ENCODE measurements at regions not wholly inside any gene's neighbourhood (a gene's known extent, or its start where the extent isn't known, plus 50 kb on each side); places are given as distances from the start of the nearest gene placed in this dataset.
"Not testable (repeated sequence)": the region's sequence is repeated elsewhere in the genome, so short reads cannot be mapped to it uniquely, and the experiment has no call there.

DNA sequence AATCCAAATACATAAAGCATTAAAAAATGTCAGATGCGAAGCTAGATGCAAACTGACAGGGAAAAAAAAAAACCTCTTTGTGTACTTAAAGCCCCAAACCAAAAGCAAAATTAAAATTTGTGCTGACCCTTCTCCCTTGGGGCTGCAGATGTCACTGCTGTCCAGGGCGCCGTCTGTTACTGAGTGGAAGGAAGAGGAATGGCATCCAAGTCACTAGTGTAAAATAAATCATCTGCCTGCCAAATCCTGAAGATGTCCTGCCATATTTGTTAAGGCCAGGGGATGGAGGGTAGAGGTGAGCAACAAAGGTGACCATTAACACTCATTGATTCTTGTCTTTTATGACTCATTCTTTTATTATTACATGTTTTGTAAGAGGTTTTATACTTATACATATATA lies 126.6 kb upstream of the ERV3-1 start:
- intact Hi-C loops (cut with micrococcal nuclease); H3K4me1 Mint-ChIP-seq (ENCODE audit: low read depth); H3K36me3 Mint-ChIP-seq (ENCODE audit: low read depth); DNase-seq (ENCODE audit: low spot score); H3K27me3 Mint-ChIP-seq (ENCODE audit: low read depth); H3K27ac Mint-ChIP-seq; H3K4me3 Mint-ChIP-seq (ENCODE audit: low read depth); H3K9me3 Mint-ChIP-seq: not testable (repeated sequence)

DNA sequence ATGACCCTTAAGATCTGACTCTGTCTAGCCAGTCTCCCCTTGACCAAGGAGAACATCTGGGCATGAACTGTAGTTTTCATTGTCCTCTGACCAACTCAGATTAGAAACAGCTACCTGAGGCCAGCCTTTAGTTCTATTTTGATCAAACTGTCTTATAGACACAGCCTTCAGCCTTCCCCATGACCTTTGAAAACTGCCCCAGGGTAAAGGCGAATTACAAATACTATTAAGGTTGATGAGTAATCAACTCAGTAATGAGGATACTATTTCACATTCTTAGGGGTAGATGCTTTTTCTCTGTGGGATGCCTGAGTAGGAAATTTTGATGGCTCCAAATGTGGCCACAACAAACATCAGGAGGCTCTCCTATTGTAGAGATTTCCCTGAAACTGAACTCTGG lies 125.8 kb upstream of the ERV3-1 start:
- DNase-seq (ENCODE audit: low spot score); H3K9me3 Mint-ChIP-seq; H3K4me1 Mint-ChIP-seq (ENCODE audit: low read depth); H3K4me3 Mint-ChIP-seq (ENCODE audit: low read depth); H3K36me3 Mint-ChIP-seq (ENCODE audit: low read depth); intact Hi-C loops (cut with micrococcal nuclease); H3K27ac Mint-ChIP-seq; H3K27me3 Mint-ChIP-seq (ENCODE audit: low read depth): not testable (repeated sequence)

DNA sequence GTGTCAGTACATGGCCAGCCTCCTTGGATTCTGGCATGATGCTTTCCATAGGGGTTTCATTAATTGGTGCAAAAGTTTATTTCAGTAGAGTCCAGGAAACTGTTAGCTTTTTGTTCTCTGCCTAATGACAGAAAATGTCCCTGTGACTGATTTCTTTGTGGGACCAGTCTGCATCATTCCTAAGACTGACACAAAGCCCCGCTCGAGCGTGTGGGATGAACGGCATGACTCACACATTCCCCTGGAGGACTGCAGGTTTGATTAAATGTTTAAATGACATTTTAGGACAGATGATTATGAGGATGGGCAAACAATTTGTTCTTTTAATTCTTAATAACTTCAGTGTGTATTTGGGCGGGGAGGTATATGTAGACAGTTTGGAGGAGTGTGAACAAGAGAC lies 120.9 kb upstream of the ERV3-1 start:
- H3K36me3 Mint-ChIP-seq (ENCODE audit: low read depth); DNase-seq (ENCODE audit: low spot score); H3K9me3 Mint-ChIP-seq; H3K4me1 Mint-ChIP-seq (ENCODE audit: low read depth); H3K27me3 Mint-ChIP-seq (ENCODE audit: low read depth); H3K4me3 Mint-ChIP-seq (ENCODE audit: low read depth); intact Hi-C loops (cut with micrococcal nuclease); H3K27ac Mint-ChIP-seq: not testable (repeated sequence)

DNA sequence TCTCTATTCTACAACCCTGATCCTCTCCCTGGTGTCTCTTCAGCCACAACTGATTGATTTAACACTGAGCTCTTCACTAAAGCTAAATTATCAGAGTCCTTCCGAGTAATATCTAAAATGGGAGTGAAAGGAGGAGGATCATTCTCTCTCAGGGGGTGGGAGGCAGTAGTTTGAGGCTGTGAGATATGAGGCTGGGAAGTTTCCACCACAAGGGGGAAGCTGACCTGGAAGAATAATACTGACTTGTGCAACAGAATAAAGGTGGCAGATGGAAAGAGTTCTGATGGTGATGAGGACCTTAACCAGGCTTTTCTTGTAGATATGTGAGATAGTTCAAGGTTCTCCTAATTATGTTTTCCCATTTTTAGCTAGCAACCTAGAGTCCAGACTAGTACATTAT lies 118.1 kb upstream of the ERV3-1 start:
- H3K36me3 Mint-ChIP-seq (ENCODE audit: low read depth); intact Hi-C loops (cut with micrococcal nuclease); H3K4me3 Mint-ChIP-seq (ENCODE audit: low read depth); H3K27me3 Mint-ChIP-seq (ENCODE audit: low read depth); DNase-seq (ENCODE audit: low spot score); H3K9me3 Mint-ChIP-seq; H3K4me1 Mint-ChIP-seq (ENCODE audit: low read depth); H3K27ac Mint-ChIP-seq: not testable (repeated sequence)

DNA sequence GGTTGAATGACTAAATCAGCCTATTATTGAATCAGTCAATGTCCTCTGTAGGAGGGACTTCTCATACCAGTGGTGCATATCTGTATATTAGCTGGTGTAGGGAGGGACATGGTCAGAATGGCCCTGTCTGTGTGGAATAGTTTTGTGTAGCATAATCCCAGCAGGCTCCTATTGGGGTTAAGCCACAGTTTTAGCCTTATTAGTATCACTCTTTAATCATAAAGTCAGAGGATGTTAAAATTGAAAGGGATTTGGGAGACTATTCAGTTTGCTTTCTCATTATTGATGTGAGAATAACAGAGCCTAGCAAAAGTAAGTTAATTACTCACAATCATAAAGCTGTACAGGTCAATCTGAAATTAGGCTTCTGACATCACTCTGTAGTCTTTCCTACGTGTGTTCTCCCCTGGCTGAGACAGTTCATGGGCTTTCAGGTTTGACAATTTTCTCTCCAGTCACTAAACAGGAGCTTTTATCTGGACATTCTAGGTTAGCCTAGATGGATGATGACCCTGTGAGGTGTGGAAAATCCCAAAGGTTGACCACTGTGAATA lies 99.2 kb upstream of the ERV3-1 start:
- DNase-seq (ENCODE audit: low spot score); H3K9me3 Mint-ChIP-seq; H3K4me1 Mint-ChIP-seq (ENCODE audit: low read depth); H3K4me3 Mint-ChIP-seq (ENCODE audit: low read depth); H3K27me3 Mint-ChIP-seq (ENCODE audit: low read depth); H3K27ac Mint-ChIP-seq; intact Hi-C loops (cut with micrococcal nuclease); H3K36me3 Mint-ChIP-seq (ENCODE audit: low read depth): not testable (repeated sequence)

DNA sequence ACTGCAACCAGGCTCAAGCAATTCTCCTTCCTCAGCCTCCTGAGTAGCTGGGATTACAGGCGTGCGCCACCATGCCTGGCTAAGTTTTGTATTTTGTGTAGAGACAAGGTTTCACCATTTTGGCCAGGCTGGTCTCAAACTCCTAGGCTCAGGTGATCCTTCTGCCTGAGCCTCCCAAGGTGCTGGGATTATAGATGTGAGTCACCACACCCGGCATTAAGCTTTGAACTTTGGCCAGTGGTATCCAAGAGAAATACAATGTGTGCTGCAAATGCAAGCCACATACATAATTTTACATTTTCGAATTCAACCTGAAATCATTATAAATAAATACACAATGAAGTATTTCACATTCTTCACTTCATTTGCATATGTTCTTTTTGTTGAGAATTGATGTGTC lies 94.0 kb upstream of the ERV3-1 start:
- DNase-seq (ENCODE audit: low spot score); H3K27ac Mint-ChIP-seq; H3K9me3 Mint-ChIP-seq; H3K4me3 Mint-ChIP-seq (ENCODE audit: low read depth); H3K27me3 Mint-ChIP-seq (ENCODE audit: low read depth); intact Hi-C loops (cut with micrococcal nuclease); H3K4me1 Mint-ChIP-seq (ENCODE audit: low read depth); H3K36me3 Mint-ChIP-seq (ENCODE audit: low read depth): not testable (repeated sequence)

DNA sequence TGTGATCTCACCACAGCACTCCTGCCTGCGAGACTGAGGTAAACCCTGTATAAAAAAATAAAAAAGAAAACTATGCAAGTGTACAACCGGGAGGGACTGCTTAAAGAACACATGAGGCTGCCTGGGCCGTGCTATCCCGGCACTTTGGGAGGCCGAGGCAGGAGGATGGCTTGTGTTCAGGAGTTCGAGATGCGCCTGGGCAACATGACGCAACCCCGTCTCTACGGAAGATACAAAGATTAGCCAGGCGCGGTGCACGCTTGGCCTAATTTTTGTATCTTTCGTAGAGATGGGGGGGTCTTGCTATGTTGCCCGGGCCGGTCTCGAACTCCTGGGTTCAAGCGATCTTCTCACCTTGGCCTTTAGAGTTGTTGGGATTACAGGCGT lies 75.2 kb upstream of the ERV3-1 start:
- Mint-ChIP-seq H3K4me3 (ENCODE audit: low read depth) (peak overlapping the region; percentile 80), H3K27ac (peak overlapping the region; percentile 69), H3K36me3 (ENCODE audit: low read depth) (peaks cover 11% of the 10 kb centered on the region)
- H3K27me3 Mint-ChIP-seq (ENCODE audit: low read depth); H3K4me1 Mint-ChIP-seq (ENCODE audit: low read depth); DNase-seq (ENCODE audit: low spot score); H3K9me3 Mint-ChIP-seq: not testable (repeated sequence)
- intact Hi-C loops (cut with micrococcal nuclease), result loop anchor here (2.0 kb wide), 1 partner anchor 75 kb away; the partner anchor contains the start of gene ERV3-1

DNA sequence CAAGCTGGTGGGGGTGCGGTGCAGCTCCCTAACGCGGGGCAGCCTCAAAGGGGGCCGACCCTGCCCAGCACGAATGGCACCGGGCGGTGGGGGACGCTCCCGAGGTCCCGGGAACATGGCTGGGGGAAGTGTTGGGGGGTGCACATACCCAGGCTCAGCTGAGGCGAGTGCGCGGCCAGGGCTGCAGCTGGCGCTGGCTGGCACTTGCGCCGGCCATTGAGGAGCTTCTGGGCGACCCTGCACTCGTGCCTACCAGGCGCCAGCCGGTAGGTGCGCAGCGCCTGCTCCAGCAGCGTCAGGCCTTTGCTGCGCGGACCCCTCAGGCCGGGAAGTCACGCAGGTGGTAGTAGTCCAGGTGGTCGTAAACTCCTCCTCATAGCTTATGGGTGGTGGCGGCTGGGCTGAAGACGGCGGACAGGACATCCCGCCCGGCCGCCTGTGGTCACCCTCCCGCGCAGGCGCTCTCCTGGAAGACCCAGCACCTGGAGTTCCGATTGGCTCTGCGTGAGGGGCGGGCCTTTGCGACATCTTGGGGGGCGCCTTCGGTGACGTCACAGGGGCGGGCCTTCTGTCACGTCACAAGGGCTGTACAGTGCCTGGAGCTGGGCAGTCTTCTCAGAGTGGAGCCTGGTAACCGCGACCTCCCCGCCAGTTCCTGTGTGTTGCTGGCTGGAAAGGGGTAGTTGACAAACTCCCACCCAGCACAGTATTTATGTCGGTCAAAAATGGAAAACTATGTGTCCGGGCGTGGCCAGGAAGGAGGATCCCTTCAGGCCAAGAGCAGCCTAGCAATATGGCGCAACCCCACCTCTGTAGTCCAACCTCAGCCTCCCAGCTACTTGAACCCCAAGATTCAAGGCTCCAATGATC lies 74.5 kb upstream of the ERV3-1 start:
- peaks cover 11% of the 10 kb centered on the region for H3K36me3 Mint-ChIP-seq (ENCODE audit: low read depth)
- H3K9me3 Mint-ChIP-seq; H3K4me1 Mint-ChIP-seq (ENCODE audit: low read depth); H3K27me3 Mint-ChIP-seq (ENCODE audit: low read depth): not testable (repeated sequence)
- intact Hi-C loops (cut with micrococcal nuclease), result loop anchor here (2.0 kb wide), 1 partner anchor 74 kb away; the partner anchor contains the start of gene ERV3-1
- peak overlapping the region; percentile 69 for H3K27ac Mint-ChIP-seq
- H3K4me3 Mint-ChIP-seq (ENCODE audit: low read depth), result peak overlapping the region; percentile 80
- DNase-seq (ENCODE audit: low spot score), result peak; percentile 86

DNA sequence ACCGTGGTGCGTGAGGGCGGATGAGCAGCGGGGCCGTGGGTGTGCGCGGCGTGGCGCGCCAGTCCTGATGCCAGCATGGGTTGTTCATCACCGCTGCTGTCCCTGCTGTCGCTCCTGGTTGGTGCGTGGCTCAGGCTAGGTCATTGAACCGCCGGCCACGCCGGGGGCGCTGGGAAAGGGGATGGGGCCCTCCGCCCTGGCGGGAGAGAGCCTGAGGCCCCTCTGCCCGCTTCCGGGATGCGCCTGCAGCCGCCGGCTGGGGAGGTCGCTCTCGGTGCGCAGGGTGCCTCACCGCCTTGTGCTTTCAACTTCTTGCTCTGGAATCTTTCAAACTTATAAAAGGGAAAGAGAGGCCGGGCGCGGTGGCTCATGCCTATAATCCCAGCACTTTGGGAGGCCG lies 68.5 kb upstream of the ERV3-1 start:
- H3K27me3 Mint-ChIP-seq (ENCODE audit: low read depth); intact Hi-C loops (cut with micrococcal nuclease); H3K27ac Mint-ChIP-seq; DNase-seq (ENCODE audit: low spot score); H3K9me3 Mint-ChIP-seq; H3K4me1 Mint-ChIP-seq (ENCODE audit: low read depth); H3K4me3 Mint-ChIP-seq (ENCODE audit: low read depth): not testable (repeated sequence)
- peaks cover 33% of the 10 kb centered on the region for H3K36me3 Mint-ChIP-seq (ENCODE audit: low read depth)

DNA sequence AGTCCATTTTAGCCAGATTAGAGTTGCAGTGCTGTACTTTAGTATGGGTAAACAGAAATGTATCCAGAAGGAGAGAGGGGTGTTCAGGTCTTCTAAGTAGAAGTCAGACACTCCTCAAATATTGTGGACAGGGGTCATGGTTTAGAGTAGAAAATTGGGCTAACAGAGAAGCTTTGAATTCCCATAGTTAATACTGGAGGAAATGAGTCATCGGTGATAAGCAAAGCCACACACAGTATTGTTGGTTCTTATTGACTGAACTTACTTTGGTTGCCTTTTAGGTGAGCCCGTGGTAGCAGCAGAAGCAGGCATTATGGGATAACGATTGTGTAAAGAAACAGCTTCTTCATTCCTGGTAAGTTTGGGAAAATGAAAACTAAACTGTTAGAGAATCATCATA lies 66.7 kb upstream of the ERV3-1 start:
- H3K36me3 Mint-ChIP-seq (ENCODE audit: low read depth), result peaks cover 44% of the 10 kb centered on the region
- H3K4me3 Mint-ChIP-seq (ENCODE audit: low read depth); intact Hi-C loops (cut with micrococcal nuclease); H3K27ac Mint-ChIP-seq; DNase-seq (ENCODE audit: low spot score); H3K27me3 Mint-ChIP-seq (ENCODE audit: low read depth); H3K4me1 Mint-ChIP-seq (ENCODE audit: low read depth); H3K9me3 Mint-ChIP-seq: not testable (repeated sequence)

DNA sequence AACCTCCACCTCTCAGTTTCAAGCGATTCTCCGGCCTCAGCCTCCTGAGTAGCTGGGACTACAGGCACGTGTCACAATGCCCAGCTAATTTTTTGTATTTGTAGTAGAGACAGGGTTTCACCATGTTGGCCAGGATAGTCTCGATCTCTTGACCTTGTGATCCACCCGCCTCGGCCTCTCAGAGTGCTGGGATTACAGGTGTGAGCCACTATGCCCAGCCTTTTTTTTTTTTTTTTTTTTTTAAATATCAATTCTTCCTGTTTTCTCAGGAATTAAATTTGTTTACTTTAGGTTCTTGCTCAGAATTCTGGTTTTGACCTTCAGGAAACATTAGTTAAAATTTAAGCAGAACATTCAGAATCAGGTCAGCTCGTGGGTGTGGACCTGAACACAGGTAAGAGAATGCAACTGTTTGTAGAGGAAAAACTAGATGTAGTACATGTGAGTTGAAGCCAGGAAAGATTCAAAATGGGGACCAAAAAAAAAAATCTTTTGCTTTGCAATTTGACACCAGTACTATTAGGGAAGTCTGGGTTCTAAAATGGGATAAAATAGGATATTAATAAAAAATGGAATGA lies 65.5 kb upstream of the ERV3-1 start:
- DNase-seq (ENCODE audit: low spot score); H3K9me3 Mint-ChIP-seq; H3K4me3 Mint-ChIP-seq (ENCODE audit: low read depth); H3K27ac Mint-ChIP-seq; H3K4me1 Mint-ChIP-seq (ENCODE audit: low read depth); intact Hi-C loops (cut with micrococcal nuclease); H3K27me3 Mint-ChIP-seq (ENCODE audit: low read depth): not testable (repeated sequence)
- peaks cover 40% of the 10 kb centered on the region for H3K36me3 Mint-ChIP-seq (ENCODE audit: low read depth)

DNA sequence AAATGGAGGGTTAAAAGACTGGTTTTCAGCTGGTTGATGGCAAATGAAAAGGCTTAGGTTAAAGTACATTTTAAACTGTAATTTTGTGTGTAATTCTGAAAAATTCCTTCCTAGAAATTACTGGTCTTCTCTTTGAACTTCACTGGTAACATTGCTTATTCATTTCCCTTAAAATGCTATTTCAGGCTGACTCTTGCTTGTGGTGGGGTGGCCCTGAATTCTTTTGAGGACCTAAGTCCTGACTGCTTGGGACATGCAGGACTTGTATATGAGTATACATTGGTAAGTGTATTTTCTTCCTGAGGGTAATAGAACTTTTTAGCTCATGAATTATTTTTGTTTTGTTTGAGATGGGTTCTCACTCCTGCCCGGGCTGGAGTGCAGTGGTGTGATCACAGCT lies 63.0 kb upstream of the ERV3-1 start:
- intact Hi-C loops (cut with micrococcal nuclease); H3K27ac Mint-ChIP-seq; H3K9me3 Mint-ChIP-seq; DNase-seq (ENCODE audit: low spot score); H3K27me3 Mint-ChIP-seq (ENCODE audit: low read depth); H3K4me3 Mint-ChIP-seq (ENCODE audit: low read depth); H3K4me1 Mint-ChIP-seq (ENCODE audit: low read depth): not testable (repeated sequence)
- H3K36me3 Mint-ChIP-seq (ENCODE audit: low read depth), result peaks cover 46% of the 10 kb centered on the region

DNA sequence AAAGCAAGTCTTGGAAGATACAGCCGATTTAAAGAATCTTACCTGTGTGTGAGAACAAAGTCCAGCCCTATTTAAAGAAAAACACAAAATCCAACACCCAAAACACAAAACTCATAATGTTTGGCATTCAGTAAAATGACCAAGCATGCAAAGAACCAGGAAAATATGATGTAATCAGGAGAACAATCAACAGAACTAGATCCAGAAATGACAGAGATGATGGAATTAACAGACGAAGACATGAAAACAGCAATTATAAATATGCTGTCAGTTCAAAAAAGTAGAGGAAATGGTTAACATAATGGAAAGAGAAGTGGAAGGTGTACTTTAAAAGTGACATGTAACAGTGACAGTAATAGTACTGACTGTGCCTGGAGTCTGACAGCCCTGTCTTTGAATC lies 56.1 kb upstream of the ERV3-1 start:
- H3K4me1 Mint-ChIP-seq (ENCODE audit: low read depth); H3K4me3 Mint-ChIP-seq (ENCODE audit: low read depth); H3K9me3 Mint-ChIP-seq; H3K27ac Mint-ChIP-seq; H3K27me3 Mint-ChIP-seq (ENCODE audit: low read depth); DNase-seq (ENCODE audit: low spot score): not testable (repeated sequence)
- peaks cover 25% of the 10 kb centered on the region for H3K36me3 Mint-ChIP-seq (ENCODE audit: low read depth)
- intact Hi-C loops (cut with micrococcal nuclease), result loop anchor here (5.0 kb wide), 1 partner anchor 690 kb away; no protein-coding TSS in a partner anchor
